ENCODE measurements at regions not wholly inside any gene's neighbourhood (a gene's known extent, or its start where the extent isn't known, plus 50 kb on each side); places are given as distances from the start of the nearest gene placed in this dataset.

GRCh38 chr7:142583446-142583845, 165.8 kb upstream of the PRSS1 start:
- no peak for TF ChIP-seq CTCF (IDR thresholded peaks at IDR 0.05)
- Mint-ChIP-seq H3K9me3 (no peaks in the 10 kb centered on the region), H3K27ac (no peak overlapping the region), H3K36me3 (ENCODE audit: low read depth) (no peaks in the 10 kb centered on the region), H3K27me3 (no peaks in the 10 kb centered on the region), H3K4me3 (no peak overlapping the region), H3K4me1 (ENCODE audit: low read depth) (peaks cover 34% of the 10 kb centered on the region)
- Histone ChIP-seq H3K27ac (ENCODE audit: low read depth in 1 of 2, low read length in 2 of 2) (no peak overlapping the region), H3K36me3 (ENCODE audit: insufficient read depth, low read length) (no peaks in the 10 kb centered on the region), H3K9me3 (ENCODE audit: control insufficient read depth in 1 of 2, insufficient read depth in 1 of 2, low read length in 2 of 2) (no peaks in the 10 kb centered on the region), H3K4me1 (ENCODE audit: insufficient read depth, low read length) (peaks cover 14% of the 10 kb centered on the region), H3K27me3 (ENCODE audit: control insufficient read depth in 1 of 2, insufficient read depth in 2 of 2, low read length in 2 of 2) (no peaks in the 10 kb centered on the region), H3K4me3 (ENCODE audit: low read length) (no peak overlapping the region)
- ChIA-PET CTCF (interaction anchor here (1.1 kb wide), 2 partner anchors 25 to 48 kb away, joined by 3 to 5 read pairs; no protein-coding TSS in a partner anchor), POLR2A (interaction anchor here (1.3 kb wide), 1 partner anchor 48 kb away, joined by 4 read pairs; no protein-coding TSS in a partner anchor)
- intact Hi-C loops (cut with DNase I, micrococcal nuclease): loop anchor here in 1 of 2 experiments (5.0 kb wide), 1 partner anchor 46 kb away; no protein-coding TSS in a partner anchor
- ATAC-seq (ENCODE audit: poor library complexity): peak; percentile 28
- peak in 2 of 14 experiments; percentile 60 to 68 for DNase-seq

- POLR2A ChIA-PET: no interaction called here
- CTCF ChIA-PET: interaction anchor here (2.2 kb wide), 1 partner anchor 24 kb away, joined by 5 read pairs; no protein-coding TSS in a partner anchor
- H3K27me3 Mint-ChIP-seq: no peaks in the 10 kb centered on the region
- Histone ChIP-seq H3K4me3 (ENCODE audit: low read length) (no peak overlapping the region), H3K9me3 (ENCODE audit: control insufficient read depth in 1 of 2, insufficient read depth in 1 of 2, low read length in 2 of 2) (no peaks in the 10 kb centered on the region), H3K27me3 (ENCODE audit: control insufficient read depth in 1 of 2, insufficient read depth in 2 of 2, low read length in 2 of 2) (no peaks in the 10 kb centered on the region), H3K27ac (ENCODE audit: low read depth in 1 of 2, low read length in 2 of 2) (no peak overlapping the region), H3K4me1 (ENCODE audit: insufficient read depth, low read length) (peaks cover 12% of the 10 kb centered on the region), H3K36me3 (ENCODE audit: insufficient read depth, low read length) (no peaks in the 10 kb centered on the region)
- no peak overlapping the region for H3K27ac Mint-ChIP-seq
- no peak for DNase-seq
- no peaks in the 10 kb centered on the region for H3K9me3 Mint-ChIP-seq
- no peaks in the 10 kb centered on the region for H3K36me3 Mint-ChIP-seq (ENCODE audit: low read depth)
- no peak overlapping the region for H3K4me3 Mint-ChIP-seq
- ATAC-seq (ENCODE audit: poor library complexity): no peak
- no peak for TF ChIP-seq CTCF (IDR thresholded peaks at IDR 0.05)
- H3K4me1 Mint-ChIP-seq (ENCODE audit: low read depth): peaks cover 28% of the 10 kb centered on the region
- intact Hi-C loops (cut with DNase I, micrococcal nuclease): loop anchor here in 1 of 2 experiments (5.0 kb wide), 1 partner anchor 45 kb away; no protein-coding TSS in a partner anchor
These were observed 166.9 kb upstream of the PRSS1 start for GRCh38 chr7:142582351-142582750.

- no peak overlapping the region for H3K4me3 ChIP-seq (ENCODE audit: low read length)
These were observed 167.9 kb upstream of the PRSS1 start for GRCh38 chr7:142581341-142581740.

More at GRCh38 chr7:142581341-142581740, 167.9 kb upstream of the PRSS1 start:
- DNase-seq (peak in 8 of 14 experiments; percentile 4 to 64 (median 28)), ATAC-seq (ENCODE audit: poor library complexity) (peak; percentile 92)
- POLR2A ChIA-PET: interaction anchor here (1.0 kb wide), 1 partner anchor 19 kb away, joined by 3 read pairs; no protein-coding TSS in a partner anchor
- no peaks in the 10 kb centered on the region for H3K9me3 ChIP-seq (ENCODE audit: control insufficient read depth in 1 of 2, insufficient read depth in 1 of 2, low read length in 2 of 2)
- peaks cover 12% of the 10 kb centered on the region for H3K4me1 ChIP-seq (ENCODE audit: insufficient read depth, low read length)
- Mint-ChIP-seq H3K4me1 (ENCODE audit: low read depth) (peaks cover 25% of the 10 kb centered on the region), H3K9me3 (no peaks in the 10 kb centered on the region), H3K27ac (peak overlapping the region; percentile 36), H3K36me3 (ENCODE audit: low read depth) (no peaks in the 10 kb centered on the region), H3K27me3 (no peaks in the 10 kb centered on the region), H3K4me3 (peak overlapping the region; percentile 64)
- intact Hi-C loops (cut with DNase I, micrococcal nuclease): loop anchor here in 1 of 2 experiments (5.0 kb wide), 1 partner anchor 44 kb away; no protein-coding TSS in a partner anchor
- no peak for TF ChIP-seq CTCF (IDR thresholded peaks at IDR 0.05)
- CTCF ChIA-PET: interaction anchor here (2.2 kb wide), 1 partner anchor 23 kb away, joined by 5 read pairs; no protein-coding TSS in a partner anchor
- no peaks in the 10 kb centered on the region for H3K36me3 ChIP-seq (ENCODE audit: insufficient read depth, low read length)
- H3K27me3 ChIP-seq (ENCODE audit: control insufficient read depth in 1 of 2, insufficient read depth in 2 of 2, low read length in 2 of 2): no peaks in the 10 kb centered on the region
- H3K27ac ChIP-seq (ENCODE audit: low read depth in 1 of 2, low read length in 2 of 2): no peak overlapping the region
